Sigmoid colon (tissue), 3 donors: ENCODE measurements at regions not wholly inside any gene's neighbourhood (a gene's known extent, or its start where the extent isn't known, plus 50 kb on each side); places are given as distances from the start of the nearest gene placed in this dataset.

Source experiments
- CTCF ChIP-seq, 4 experiments: fragments of 450-650 bp in 3 of 4; fragments of 200-600 bp in 1 of 4; IDR thresholded peaks; one replicate each; pipeline ENCODE4 v1.5.1; 2016 to 2019; ENCODE audit warnings: antibody characterized with exemption in 4 of 4, mild to moderate bottlenecking in 3 of 4, moderate library complexity in 2 of 4
- POLR2A ChIP-seq, 2 donors: fragments of 450-650 bp; IDR thresholded peaks; one replicate each; pipeline ENCODE4 v1.6.1; 2016; ENCODE audit warnings: antibody characterized with exemption in 2 of 2, mild to moderate bottlenecking in 2 of 2, moderate library complexity in 2 of 2

- TF ChIP-seq CTCF (IDR thresholded peaks at IDR 0.05): no peak
- no peak for TF ChIP-seq POLR2A (IDR thresholded peaks at IDR 0.05)
Observed at GRCh38 chr15:26242565-26243071, 379.5 kb upstream of the ATP10A start.
